Ectodermal cell (in vitro differentiated cells): ENCODE measurements at regions not wholly inside any gene's neighbourhood (a gene's known extent, or its start where the extent isn't known, plus 50 kb on each side); places are given as distances from the start of the nearest gene placed in this dataset.
"Not testable (repeated sequence)": the region's sequence is repeated elsewhere in the genome, so short reads cannot be mapped to it uniquely, and the experiment has no call there.

Experiments used
- H3K27ac ChIP-seq: 2 replicates; pipeline ENCODE4 v1.7.0; 2013; ENCODE audit warnings: mild to moderate bottlenecking, low read depth, low read length; ENCODE audit not compliant: insufficient read depth, poor library complexity, severe bottlenecking
- H3K27me3 ChIP-seq: 2 replicates; pipeline ENCODE4 v1.7.0; 2013; ENCODE audit warnings: mild to moderate bottlenecking, low read length; ENCODE audit not compliant: insufficient read depth, control insufficient read depth, poor library complexity, severe bottlenecking
- H3K36me3 ChIP-seq: one replicate; pipeline ENCODE4 v1.7.0; 2013; ENCODE audit warnings: low read length; ENCODE audit not compliant: control insufficient read depth, insufficient read depth
- H3K4me1 ChIP-seq: one replicate; pipeline ENCODE4 v1.7.0; 2013; ENCODE audit warnings: low read length; ENCODE audit not compliant: control insufficient read depth, insufficient read depth
- H3K4me3 ChIP-seq: 2 replicates; pipeline ENCODE4 v1.7.0; 2013; ENCODE audit warnings: low read depth, low read length, control low read depth; ENCODE audit not compliant: insufficient read depth
- H3K9me3 ChIP-seq: 2 replicates; pipeline ENCODE4 v1.7.0; 2013; ENCODE audit warnings: mild to moderate bottlenecking, low read length, moderate library complexity; ENCODE audit not compliant: control insufficient read depth
- WGBS, 2 experiments: methylation state at CpG; one replicate each; pipeline ENCODE4 v1.1.7; 2013; ENCODE audit warnings: missing lambda C conversion rate in 2 of 2; 5-methylcytosine and 5-hydroxymethylcytosine counted together

DNA sequence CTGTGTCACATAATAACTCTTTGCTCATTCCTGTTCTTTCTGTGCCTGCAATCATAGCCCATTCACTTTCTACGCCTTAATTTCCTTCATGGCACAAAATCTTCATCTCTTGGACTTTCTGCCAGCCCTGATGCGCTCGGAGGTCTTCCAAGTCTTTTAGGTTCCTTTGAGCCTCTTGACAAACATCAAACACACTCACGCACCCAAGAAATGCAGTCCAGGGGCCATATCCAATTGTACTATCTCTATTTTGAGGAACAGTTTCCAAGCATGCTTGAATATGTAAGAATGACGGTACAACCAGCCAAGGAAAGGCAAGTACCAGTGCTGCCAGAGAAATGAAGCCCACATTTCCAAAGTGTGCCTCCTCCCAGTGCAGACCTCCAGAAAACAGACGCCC is 234.1 kb downstream of the MEX3B start:
- Histone ChIP-seq H3K36me3 (no peaks in the 10 kb centered on the region), H3K9me3 (no peaks in the 10 kb centered on the region), H3K27ac (no peak overlapping the region), H3K4me3 (no peak overlapping the region), H3K27me3 (no peaks in the 10 kb centered on the region), H3K4me1 (no peaks in the 10 kb centered on the region)
- WGBS, 2 experiments = 86 to 93% methylated on average over 6 of the region's 6 CpGs

DNA sequence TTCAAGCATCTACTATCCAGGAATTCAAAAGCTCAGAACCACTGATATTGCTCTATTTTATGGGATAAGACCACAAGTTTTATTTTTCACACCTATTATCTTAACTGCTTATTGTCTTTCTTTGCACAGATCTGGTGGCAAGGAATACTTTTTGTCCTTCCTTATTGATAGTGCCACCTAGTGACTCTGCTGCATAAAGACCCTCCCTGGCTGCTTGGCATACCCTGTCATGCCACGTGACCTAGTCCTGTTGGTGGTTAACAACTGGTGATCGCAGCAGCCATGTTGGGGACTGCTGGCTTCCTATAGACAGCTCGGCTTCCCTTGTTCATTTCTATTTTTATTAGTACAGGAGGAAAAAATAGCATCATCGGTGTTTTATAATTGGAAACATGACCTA is 236.3 kb downstream of the MEX3B start:
- no peak overlapping the region for H3K4me3 ChIP-seq
- H3K36me3 ChIP-seq = no peaks in the 10 kb centered on the region
- H3K4me1 ChIP-seq = no peaks in the 10 kb centered on the region
- no peaks in the 10 kb centered on the region for H3K9me3 ChIP-seq
- no peaks in the 10 kb centered on the region for H3K27me3 ChIP-seq
- 88% methylated on average over 2 to 4 of the region's 4 CpGs for WGBS, 2 experiments
- H3K27ac ChIP-seq = no peak overlapping the region

DNA sequence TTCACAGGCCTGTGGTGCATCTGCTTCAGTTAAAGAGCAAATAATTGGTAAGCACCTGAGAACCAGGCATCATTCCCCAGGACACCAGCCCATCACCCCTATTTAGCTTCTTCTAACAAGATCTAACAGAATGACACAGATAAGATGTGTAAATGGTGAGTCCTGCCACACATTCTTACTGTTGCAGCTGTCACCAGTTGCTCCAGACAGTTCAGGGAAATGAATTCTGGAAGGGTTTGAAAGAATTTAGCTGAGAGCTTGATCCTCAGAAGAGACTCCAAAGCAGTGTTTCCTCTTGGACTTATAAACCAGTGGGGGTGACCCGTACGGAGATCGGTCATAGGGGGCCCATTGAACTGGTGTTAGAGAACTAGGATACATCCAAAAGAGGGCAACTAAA is 238.0 kb downstream of the MEX3B start:
- H3K27me3 ChIP-seq = no peaks in the 10 kb centered on the region
- H3K4me1 ChIP-seq = no peaks in the 10 kb centered on the region
- H3K36me3 ChIP-seq = no peaks in the 10 kb centered on the region
- WGBS, 2 experiments = 84 to 90% methylated on average over 3 of the region's 3 CpGs
- no peak overlapping the region for H3K4me3 ChIP-seq
- no peak overlapping the region for H3K27ac ChIP-seq
- no peaks in the 10 kb centered on the region for H3K9me3 ChIP-seq

DNA sequence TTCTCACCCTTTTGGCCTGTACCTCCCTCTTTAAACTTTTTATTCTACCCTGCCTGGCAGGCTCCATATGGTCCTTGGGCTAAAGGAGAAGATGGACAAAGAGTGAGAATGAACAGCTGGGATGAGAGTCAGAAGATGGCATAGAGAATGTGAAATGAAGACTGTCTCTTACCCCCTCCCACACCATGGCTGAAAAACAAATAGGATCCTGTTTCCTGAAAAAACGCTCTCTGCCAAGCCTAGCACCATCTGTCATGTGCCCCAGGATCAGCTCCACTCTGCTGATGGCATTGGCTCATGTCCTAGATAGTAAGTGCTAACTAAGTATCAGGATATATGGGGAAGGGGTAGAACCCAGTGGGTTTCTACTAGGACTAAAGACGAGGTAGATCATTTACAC is 238.6 kb downstream of the MEX3B start:
- no peaks in the 10 kb centered on the region for H3K4me1 ChIP-seq
- no peaks in the 10 kb centered on the region for H3K9me3 ChIP-seq

DNA sequence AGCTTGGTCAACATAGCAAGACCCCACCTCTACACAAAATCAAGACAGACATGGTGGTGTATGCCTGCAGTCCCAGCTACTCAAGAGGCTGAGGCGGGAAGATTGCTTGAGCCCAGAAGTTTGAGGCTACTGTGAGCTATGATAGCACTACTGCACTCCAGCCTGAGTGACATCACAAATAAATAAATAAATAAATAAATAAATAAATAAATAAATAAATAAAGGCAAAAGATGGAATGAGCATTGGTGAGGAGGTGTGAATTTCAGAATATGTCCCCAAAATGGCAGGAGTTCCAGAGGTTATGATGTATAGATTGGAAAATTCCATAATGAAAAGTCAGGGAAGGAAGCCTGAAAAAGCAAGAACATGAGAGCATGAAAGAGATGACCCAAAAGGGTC is 249.9 kb downstream of the MEX3B start:
- Histone ChIP-seq H3K36me3 (no peaks in the 10 kb centered on the region), H3K27me3 (no peaks in the 10 kb centered on the region), H3K4me1 (peaks cover 3% of the 10 kb centered on the region), H3K4me3 (no peak overlapping the region), H3K27ac (no peak overlapping the region), H3K9me3 (no peaks in the 10 kb centered on the region)
- WGBS, 2 experiments = 86 to 100% methylated on average over 1 of the region's 1 CpG

More for the DNA sequence above, 238.6 kb downstream of the MEX3B start:
- 90% methylated on average over 2 of the region's 2 CpGs for WGBS, 2 experiments
- Histone ChIP-seq H3K27ac (no peak overlapping the region), H3K36me3 (no peaks in the 10 kb centered on the region), H3K4me3 (no peak overlapping the region), H3K27me3 (no peaks in the 10 kb centered on the region)

DNA sequence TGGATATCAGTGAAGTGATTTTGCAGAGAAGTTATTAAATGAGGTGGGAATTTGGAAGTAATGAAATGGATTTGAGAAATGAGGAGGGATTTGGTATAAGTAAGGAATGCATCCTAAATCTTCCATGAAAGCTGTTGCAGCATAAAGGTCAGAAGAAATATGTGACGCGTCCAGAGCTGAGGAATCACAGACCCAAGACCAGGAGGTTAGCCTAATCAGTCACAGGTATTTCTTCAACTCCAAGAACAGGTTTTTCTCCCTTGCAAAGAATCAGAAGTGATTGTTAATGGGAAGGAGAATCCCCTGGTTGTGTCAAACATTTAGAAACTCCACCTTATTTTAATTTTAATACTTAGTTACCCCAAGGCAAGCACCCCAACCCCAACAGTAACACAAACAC is 253.2 kb downstream of the MEX3B start:
- H3K36me3 ChIP-seq = no peaks in the 10 kb centered on the region
- H3K27ac ChIP-seq = no peak overlapping the region
- 89 to 93% methylated on average over 2 of the region's 2 CpGs for WGBS, 2 experiments
- no peak overlapping the region for H3K4me3 ChIP-seq
- H3K27me3 ChIP-seq = no peaks in the 10 kb centered on the region
- no peaks in the 10 kb centered on the region for H3K9me3 ChIP-seq
- peaks cover 3% of the 10 kb centered on the region for H3K4me1 ChIP-seq

DNA sequence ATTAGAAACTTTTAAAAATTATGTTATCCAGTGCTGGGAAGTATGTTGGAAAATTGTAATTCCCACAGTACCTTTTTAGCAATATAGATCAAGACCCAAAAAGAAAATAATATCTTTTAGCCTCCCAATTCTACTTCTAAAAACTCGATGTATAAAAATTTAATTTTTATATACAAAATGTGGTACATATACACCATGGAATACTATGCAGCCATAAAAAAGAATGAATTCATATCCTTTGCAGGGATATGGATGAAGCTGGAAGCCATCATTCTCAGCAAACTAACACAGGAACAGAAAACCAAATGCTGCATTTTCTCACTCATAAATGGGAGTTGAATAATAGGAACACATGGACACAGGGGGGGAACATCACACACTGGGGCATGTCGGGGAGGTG is 254.5 kb downstream of the MEX3B start:
- not testable (repeated sequence) for H3K36me3 ChIP-seq, H3K27ac ChIP-seq, H3K9me3 ChIP-seq, H3K27me3 ChIP-seq, H3K4me1 ChIP-seq, H3K4me3 ChIP-seq
- WGBS, 2 experiments = 87 to 89% methylated on average over 1 to 2 of the region's 2 CpGs

DNA sequence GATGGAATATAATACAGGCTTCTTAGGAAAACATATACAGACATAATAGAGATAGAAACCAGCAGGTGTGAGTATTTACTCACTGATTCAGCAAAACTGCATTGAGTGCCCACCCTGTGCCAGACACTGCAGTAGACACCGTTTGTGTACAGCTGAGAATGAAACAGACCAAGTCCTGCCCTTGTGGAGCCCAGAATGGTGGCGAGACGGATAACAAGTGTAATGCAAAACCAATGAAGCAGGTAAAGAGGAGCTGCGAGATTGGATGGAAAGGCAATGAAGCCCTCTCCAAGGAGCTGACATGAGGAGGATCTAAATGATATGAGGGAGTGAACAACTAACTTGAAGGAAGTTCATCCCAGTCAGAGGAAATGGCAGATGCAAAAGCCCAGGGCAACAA is 256.4 kb downstream of the MEX3B start:
- Histone ChIP-seq H3K4me3 (no peak overlapping the region), H3K36me3 (no peaks in the 10 kb centered on the region), H3K27ac (no peak overlapping the region), H3K27me3 (no peaks in the 10 kb centered on the region), H3K4me1 (no peaks in the 10 kb centered on the region), H3K9me3 (no peaks in the 10 kb centered on the region)
- 93 to 94% methylated on average over 4 of the region's 4 CpGs for WGBS, 2 experiments

DNA sequence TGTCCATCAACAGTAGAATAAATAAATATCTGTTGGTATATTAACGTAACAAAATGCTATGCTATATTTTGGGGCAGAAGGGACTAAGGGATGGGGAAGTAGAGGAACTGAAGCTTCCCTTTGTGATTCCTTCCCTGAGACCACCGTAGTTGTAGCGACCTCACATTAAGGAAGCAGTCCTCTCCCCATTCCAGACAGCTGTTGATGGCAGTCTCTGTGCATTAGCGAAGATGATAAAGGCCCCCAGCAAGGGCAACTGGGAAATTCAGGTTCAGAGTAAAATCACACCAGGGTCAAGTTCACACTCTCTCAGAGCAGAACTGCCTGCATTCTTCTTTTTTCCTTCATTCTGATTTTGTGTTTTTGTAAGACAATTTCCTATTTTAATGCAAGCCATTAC is 259.0 kb downstream of the MEX3B start:
- WGBS, 2 experiments = 94 to 98% methylated on average over 4 of the region's 4 CpGs
- Histone ChIP-seq H3K4me1 (no peaks in the 10 kb centered on the region), H3K4me3 (no peak overlapping the region), H3K36me3 (no peaks in the 10 kb centered on the region), H3K9me3 (no peaks in the 10 kb centered on the region), H3K27me3 (no peaks in the 10 kb centered on the region), H3K27ac (no peak overlapping the region)

DNA sequence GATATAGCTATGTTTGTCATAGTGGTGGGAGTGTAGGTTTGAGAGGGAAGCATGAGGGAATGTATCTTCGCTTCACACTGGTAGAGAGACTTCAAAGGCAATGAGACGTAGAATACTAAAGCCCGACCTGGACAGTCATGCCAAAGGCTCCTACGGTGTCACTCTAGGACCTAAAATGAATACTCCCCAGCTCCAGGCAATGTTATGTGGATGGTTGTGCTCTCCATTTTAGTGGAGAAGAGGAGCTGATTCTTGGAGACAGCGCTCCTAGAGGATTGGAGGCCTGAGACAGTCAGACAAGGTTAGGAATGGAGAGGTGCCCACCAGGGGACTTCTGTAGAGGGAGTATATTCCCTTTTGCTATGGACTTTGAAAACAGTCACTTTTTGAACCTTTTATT is 260.1 kb downstream of the MEX3B start:
- H3K4me1 ChIP-seq = no peaks in the 10 kb centered on the region
- no peaks in the 10 kb centered on the region for H3K27me3 ChIP-seq
- H3K4me3 ChIP-seq = no peak overlapping the region
- no peaks in the 10 kb centered on the region for H3K36me3 ChIP-seq
- 95 to 96% methylated on average over 5 of the region's 5 CpGs for WGBS, 2 experiments
- H3K9me3 ChIP-seq = no peaks in the 10 kb centered on the region
- no peak overlapping the region for H3K27ac ChIP-seq

DNA sequence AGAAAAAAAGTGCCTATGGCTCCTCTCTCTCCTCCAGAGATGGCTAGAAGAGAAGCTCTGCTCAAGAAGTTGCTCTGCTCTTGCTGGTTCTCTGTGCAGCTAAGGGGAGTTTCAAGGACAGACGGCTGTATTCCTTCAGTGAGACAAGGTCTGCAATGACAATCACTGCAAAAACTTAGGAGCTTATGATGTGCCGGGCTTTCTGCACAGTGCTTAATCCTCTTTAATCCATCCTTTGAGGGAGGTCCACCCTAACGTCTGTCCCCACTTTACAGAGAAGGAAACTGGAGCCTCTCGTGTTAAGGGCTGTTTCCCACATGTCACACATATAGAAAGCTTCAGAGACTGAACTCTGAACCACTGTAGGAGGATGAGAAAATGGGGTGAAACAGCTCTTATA is 260.6 kb downstream of the MEX3B start:
- no peak overlapping the region for H3K4me3 ChIP-seq
- no peaks in the 10 kb centered on the region for H3K9me3 ChIP-seq
- no peak overlapping the region for H3K27ac ChIP-seq
- 85% methylated on average over 3 to 4 of the region's 4 CpGs for WGBS, 2 experiments
- no peaks in the 10 kb centered on the region for H3K27me3 ChIP-seq
- no peaks in the 10 kb centered on the region for H3K36me3 ChIP-seq
- H3K4me1 ChIP-seq = no peaks in the 10 kb centered on the region
